ENCODE measurements at regions not wholly inside any gene's neighbourhood (a gene's known extent, or its start where the extent isn't known, plus 50 kb on each side); places are given as distances from the start of the nearest gene placed in this dataset.
A peak's percentile ranks its signal among the peaks of the same experiment; 100 is the strongest.
"Not testable (repeated sequence)": the region's sequence is repeated elsewhere in the genome, so short reads cannot be mapped to it uniquely, and the experiment has no call there.

- DNase-seq, result no peak
- intact Hi-C loops (cut with micrococcal nuclease), result no loop called here
- Mint-ChIP-seq H3K36me3 (no peaks in the 10 kb centered on the region), H3K4me1 (peaks cover 33 to 45% (median 37%) of the 10 kb centered on the region in 4 donors), H3K9me3 (no peaks in the 10 kb centered on the region), H3K4me3 (no peak overlapping the region), H3K27ac (peak overlapping the region in 5 of 7 donors; percentile 43 to 75 (median 70)), H3K27me3 (no peaks in the 10 kb centered on the region)
- Histone ChIP-seq H3K36me3 (ENCODE audit: insufficient read depth, low read length) (no peaks in the 10 kb centered on the region), H3K9me3 (ENCODE audit: control insufficient read depth in 1 of 2, low read length in 2 of 2) (no peaks in the 10 kb centered on the region), H3K4me1 (ENCODE audit: insufficient read depth, low read length) (peaks cover 42% of the 10 kb centered on the region), H3K4me3 (ENCODE audit: low read length in 2 of 2) (no peak overlapping the region), H3K27me3 (ENCODE audit: insufficient read depth, low read length) (no peaks in the 10 kb centered on the region), H3K27ac (ENCODE audit: low read depth, low read length) (no peak overlapping the region)
- POLR2A ChIA-PET (ENCODE audit: partially characterized antibody), result no interaction called here
- CTCF ChIA-PET (ENCODE audit: partially characterized antibody), result interaction anchor here (1.2 to 3.6 kb wide), 3 partner anchors 33 to 179 kb away, joined by 3 to 37 read pairs (median 31); no protein-coding TSS in a partner anchor
These were observed 110.8 kb downstream of the TNFAIP3 start for GRCh38 chr6:137977814-137978213.

GRCh38 chr6:137978252-137978896 lies 111.3 kb downstream of the TNFAIP3 start:
- no peak for DNase-seq
- POLR2A ChIA-PET (ENCODE audit: partially characterized antibody), result interaction anchor here (1.0 kb wide), 1 partner anchor 108 kb away, joined by 3 read pairs; no protein-coding TSS in a partner anchor

DNA sequence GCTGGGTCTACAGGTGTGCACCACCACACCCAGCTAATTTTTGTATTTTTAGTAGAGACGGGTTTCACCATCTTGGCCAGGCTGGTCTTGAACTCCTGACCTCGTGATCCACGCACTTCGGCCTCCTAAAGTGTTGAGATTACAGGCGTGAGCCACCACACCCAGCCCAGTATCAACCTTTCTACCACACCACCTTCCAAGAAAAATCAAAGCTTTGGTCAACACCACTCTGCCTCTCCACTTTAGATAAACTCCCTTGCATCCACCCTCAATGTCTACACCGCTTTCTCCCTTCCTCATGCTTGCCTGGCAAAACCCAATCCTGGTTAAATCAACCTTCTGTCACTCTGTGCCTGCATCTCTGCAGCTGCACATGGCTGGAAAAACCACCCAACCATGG lies 112.2 kb downstream of the TNFAIP3 start:
- intact Hi-C loops (cut with micrococcal nuclease); H3K27ac ChIP-seq (ENCODE audit: low read depth, low read length); H3K27ac Mint-ChIP-seq; H3K27me3 ChIP-seq (ENCODE audit: insufficient read depth, low read length); H3K9me3 ChIP-seq (ENCODE audit: control insufficient read depth in 1 of 2, low read length in 2 of 2); H3K4me3 Mint-ChIP-seq; DNase-seq; H3K27me3 Mint-ChIP-seq; H3K9me3 Mint-ChIP-seq; H3K36me3 ChIP-seq (ENCODE audit: insufficient read depth, low read length); H3K36me3 Mint-ChIP-seq; H3K4me3 ChIP-seq (ENCODE audit: low read length in 2 of 2): not testable (repeated sequence)
- peaks cover 38 to 46% (median 41%) of the 10 kb centered on the region in 4 donors for H3K4me1 Mint-ChIP-seq
- CTCF ChIA-PET (ENCODE audit: partially characterized antibody), result interaction anchor here (1.0 to 2.5 kb wide), 8 partner anchors 17 to 316 kb away, joined by 3 to 7 read pairs (median 4); partner anchors contain the start of gene TNFAIP3
- H3K4me1 ChIP-seq (ENCODE audit: insufficient read depth, low read length), result peaks cover 39% of the 10 kb centered on the region
- POLR2A ChIA-PET (ENCODE audit: partially characterized antibody), result interaction anchor here (1.0 kb wide), 1 partner anchor 109 kb away, joined by 3 read pairs; no protein-coding TSS in a partner anchor

More at GRCh38 chr6:137978252-137978896, 111.3 kb downstream of the TNFAIP3 start:
- H3K4me1 ChIP-seq (ENCODE audit: insufficient read depth, low read length), result peaks cover 43% of the 10 kb centered on the region
- no peaks in the 10 kb centered on the region for H3K27me3 ChIP-seq (ENCODE audit: insufficient read depth, low read length)
- H3K9me3 ChIP-seq (ENCODE audit: control insufficient read depth in 1 of 2, low read length in 2 of 2), result no peaks in the 10 kb centered on the region
- CTCF ChIA-PET (ENCODE audit: partially characterized antibody), result interaction anchor here (1.0 kb wide), 1 partner anchor 33 kb away, joined by 3 read pairs; no protein-coding TSS in a partner anchor
- Mint-ChIP-seq H3K36me3 (no peaks in the 10 kb centered on the region), H3K27me3 (no peaks in the 10 kb centered on the region), H3K9me3 (no peaks in the 10 kb centered on the region), H3K27ac (peak overlapping the region; percentile 5 to 75 (median 58)), H3K4me1 (peaks cover 36 to 47% (median 41%) of the 10 kb centered on the region in 4 donors), H3K4me3 (no peak overlapping the region)
- no peak overlapping the region for H3K4me3 ChIP-seq (ENCODE audit: low read length in 2 of 2)
- intact Hi-C loops (cut with micrococcal nuclease), result no loop called here
- no peak overlapping the region for H3K27ac ChIP-seq (ENCODE audit: low read depth, low read length)
- no peaks in the 10 kb centered on the region for H3K36me3 ChIP-seq (ENCODE audit: insufficient read depth, low read length)

DNA sequence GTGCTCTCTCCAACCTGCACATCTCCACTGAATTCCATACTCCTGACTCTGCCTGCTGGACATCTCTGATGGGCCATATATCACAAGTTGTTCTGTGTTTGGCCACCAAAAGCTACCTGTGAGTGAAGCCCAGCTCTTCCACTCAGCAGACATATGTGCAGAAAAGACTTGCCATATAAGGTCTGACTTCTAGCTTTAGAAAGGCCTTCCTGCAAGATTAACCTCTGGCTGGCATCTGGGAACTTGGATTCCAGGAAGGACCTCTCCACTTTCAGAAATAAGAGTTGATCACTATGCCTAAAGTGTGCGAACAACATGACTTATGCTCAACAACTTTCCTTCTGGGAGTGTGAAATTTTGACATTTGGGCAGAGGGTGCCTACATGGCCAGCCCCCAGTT lies 113.7 kb downstream of the TNFAIP3 start:
- POLR2A ChIA-PET (ENCODE audit: partially characterized antibody), result interaction anchor here (0.8 to 1.3 kb wide), 2 partner anchors 9 to 273 kb away, joined by 3 to 6 read pairs; no protein-coding TSS in a partner anchor
- Histone ChIP-seq H3K4me1 (ENCODE audit: insufficient read depth, low read length) (peaks cover 24% of the 10 kb centered on the region), H3K27ac (ENCODE audit: low read depth, low read length) (no peak overlapping the region), H3K27me3 (ENCODE audit: insufficient read depth, low read length) (no peaks in the 10 kb centered on the region), H3K4me3 (ENCODE audit: low read length in 2 of 2) (no peak overlapping the region), H3K9me3 (ENCODE audit: control insufficient read depth in 1 of 2, low read length in 2 of 2) (no peaks in the 10 kb centered on the region), H3K36me3 (ENCODE audit: insufficient read depth, low read length) (no peaks in the 10 kb centered on the region)
- CTCF ChIA-PET (ENCODE audit: partially characterized antibody), result interaction anchor here (0.7 to 2.5 kb wide), 6 partner anchors 8 to 273 kb away, joined by 3 to 6 read pairs (median 3); no protein-coding TSS in a partner anchor
- intact Hi-C loops (cut with micrococcal nuclease), result no loop called here
- Mint-ChIP-seq H3K27me3 (no peaks in the 10 kb centered on the region), H3K27ac (no peak overlapping the region), H3K4me3 (no peak overlapping the region), H3K9me3 (no peaks in the 10 kb centered on the region), H3K4me1 (peaks cover 23 to 30% (median 26%) of the 10 kb centered on the region in 4 donors), H3K36me3 (no peaks in the 10 kb centered on the region)
- no peak for DNase-seq

- Histone ChIP-seq H3K36me3 (ENCODE audit: insufficient read depth, low read length) (no peaks in the 10 kb centered on the region), H3K4me1 (ENCODE audit: insufficient read depth, low read length) (peaks cover 14% of the 10 kb centered on the region), H3K4me3 (ENCODE audit: low read length in 2 of 2) (no peak overlapping the region), H3K27me3 (ENCODE audit: insufficient read depth, low read length) (no peaks in the 10 kb centered on the region), H3K9me3 (ENCODE audit: control insufficient read depth in 1 of 2, low read length in 2 of 2) (no peaks in the 10 kb centered on the region), H3K27ac (ENCODE audit: low read depth, low read length) (no peak overlapping the region)
- DNase-seq, result no peak
- Mint-ChIP-seq H3K36me3 (no peaks in the 10 kb centered on the region), H3K4me3 (peak overlapping the region in 1 of 8 donors; percentile 58), H3K27ac (peak overlapping the region in 2 of 7 donors; percentile 67 to 80), H3K4me1 (peaks cover 15 to 21% (median 17%) of the 10 kb centered on the region in 4 donors), H3K9me3 (no peaks in the 10 kb centered on the region), H3K27me3 (no peaks in the 10 kb centered on the region)
- intact Hi-C loops (cut with micrococcal nuclease), result no loop called here
- CTCF ChIA-PET (ENCODE audit: partially characterized antibody), result interaction anchor here (0.7 to 2.5 kb wide), 3 partner anchors 25 to 37 kb away, joined by 3 to 6 read pairs (median 6); no protein-coding TSS in a partner anchor
- POLR2A ChIA-PET (ENCODE audit: partially characterized antibody), result no interaction called here
These were observed 114.7 kb downstream of the TNFAIP3 start for GRCh38 chr6:137981758-137982157.

GRCh38 chr6:137982418-137983189 lies 115.5 kb downstream of the TNFAIP3 start:
- Histone ChIP-seq H3K9me3 (ENCODE audit: control insufficient read depth in 1 of 2, low read length in 2 of 2) (no peaks in the 10 kb centered on the region), H3K4me3 (ENCODE audit: low read length in 2 of 2) (no peak overlapping the region), H3K4me1 (ENCODE audit: insufficient read depth, low read length) (peaks cover 10% of the 10 kb centered on the region), H3K36me3 (ENCODE audit: insufficient read depth, low read length) (no peaks in the 10 kb centered on the region), H3K27me3 (ENCODE audit: insufficient read depth, low read length) (no peaks in the 10 kb centered on the region), H3K27ac (ENCODE audit: low read depth, low read length) (peak overlapping the region; percentile 7)
- peak overlapping the region; percentile 70 to 94 (median 86) for H3K27ac Mint-ChIP-seq
- CTCF ChIA-PET (ENCODE audit: partially characterized antibody), result interaction anchor here (1.0 to 1.4 kb wide), 2 partner anchors 24 to 278 kb away, joined by 4 to 6 read pairs; no protein-coding TSS in a partner anchor
- H3K36me3 Mint-ChIP-seq, result no peaks in the 10 kb centered on the region
- H3K27me3 Mint-ChIP-seq, result no peaks in the 10 kb centered on the region
- POLR2A ChIA-PET (ENCODE audit: partially characterized antibody), result no interaction called here
- peaks cover 13 to 17% (median 14%) of the 10 kb centered on the region in 4 donors for H3K4me1 Mint-ChIP-seq
- H3K9me3 Mint-ChIP-seq, result no peaks in the 10 kb centered on the region
- peak overlapping the region in 7 of 8 donors; percentile 0 to 60 (median 49) for H3K4me3 Mint-ChIP-seq
- DNase-seq, result peak; percentile 20 to 65 (median 33)
- intact Hi-C loops (cut with micrococcal nuclease), result no loop called here

- Histone ChIP-seq H3K27ac (ENCODE audit: low read depth, low read length) (peak overlapping the region; percentile 7), H3K4me3 (ENCODE audit: low read length in 2 of 2) (no peak overlapping the region), H3K4me1 (ENCODE audit: insufficient read depth, low read length) (peaks cover 10% of the 10 kb centered on the region), H3K36me3 (ENCODE audit: insufficient read depth, low read length) (no peaks in the 10 kb centered on the region), H3K9me3 (ENCODE audit: control insufficient read depth in 1 of 2, low read length in 2 of 2) (no peaks in the 10 kb centered on the region), H3K27me3 (ENCODE audit: insufficient read depth, low read length) (no peaks in the 10 kb centered on the region)
- Mint-ChIP-seq H3K36me3 (no peaks in the 10 kb centered on the region), H3K27ac (peak overlapping the region; percentile 26 to 92 (median 80)), H3K4me3 (peak overlapping the region in 4 of 8 donors; percentile 13 to 43 (median 36)), H3K27me3 (peaks cover 0 to 2% of the 10 kb centered on the region in 2 donors), H3K4me1 (peaks cover 9 to 16% (median 13%) of the 10 kb centered on the region in 4 donors), H3K9me3 (no peaks in the 10 kb centered on the region)
- CTCF ChIA-PET (ENCODE audit: partially characterized antibody), result interaction anchor here (1.4 kb wide), 1 partner anchor 279 kb away, joined by 4 read pairs; no protein-coding TSS in a partner anchor
- intact Hi-C loops (cut with micrococcal nuclease), result no loop called here
- DNase-seq, result no peak
- POLR2A ChIA-PET (ENCODE audit: partially characterized antibody), result no interaction called here
These were observed 116.2 kb downstream of the TNFAIP3 start for GRCh38 chr6:137983269-137983668.
